SK-N-SH treated with all-trans-retinoic acid at 6 μM for 48 hours (cell line): ENCODE measurements at regions not wholly inside any gene's neighbourhood (a gene's known extent, or its start where the extent isn't known, plus 50 kb on each side); places are given as distances from the start of the nearest gene placed in this dataset.

ENCODE experiments used
- ATAC-seq: fragments of 200-7000 bp; cut with Tn5 transposase; 3 replicates; pipeline ENCODE4 v1.9.1; 2020; ENCODE audit warnings: mild to moderate bottlenecking, moderate library complexity
- ARNTL ChIP-seq: fragments of 450-650 bp; formaldehyde crosslinking; IDR thresholded peaks from 2 replicates; pipeline ENCODE4 v1.5.0; 2020; ENCODE audit warnings: low read depth, mild to moderate bottlenecking, moderate library complexity, borderline replicate concordance
- BACH2 ChIP-seq: fragments of 250-450 bp; sonication (Bioruptor Pico); IDR thresholded peaks from 2 replicates; pipeline ENCODE4 v1.9.0; 2021; ENCODE audit warnings: mild to moderate bottlenecking, borderline replicate concordance
- CREB5 ChIP-seq: fragments of 250-450 bp; sonication (Bioruptor Pico); IDR thresholded peaks from 2 replicates; pipeline ENCODE4 v1.5.1; 2020; ENCODE audit warnings: low read depth, mild to moderate bottlenecking, moderate library complexity
- CSDC2 ChIP-seq: fragments of 250-450 bp; sonication (Bioruptor Pico); IDR thresholded peaks from 2 replicates; pipeline ENCODE4 v1.5.0; 2020; ENCODE audit warnings: mild to moderate bottlenecking, moderate library complexity
- CSRNP3 ChIP-seq: fragments of 250-450 bp; sonication (Bioruptor Pico); IDR thresholded peaks from 2 replicates; pipeline ENCODE4 v1.5.1; 2021; ENCODE audit warnings: mild to moderate bottlenecking, moderate library complexity
- ESRRG ChIP-seq: fragments of 250-450 bp; sonication (Bioruptor Pico); IDR thresholded peaks from 2 replicates; pipeline ENCODE4 v1.6.1; 2021; ENCODE audit warnings: mild to moderate bottlenecking
- ISL1 ChIP-seq: fragments of 250-450 bp; sonication (Bioruptor Pico); IDR thresholded peaks from 2 replicates; pipeline ENCODE4 v2.1.2; 2022; ENCODE audit warnings: mild to moderate bottlenecking, moderate library complexity
- OSR1 ChIP-seq: fragments of 250-450 bp; sonication (Bioruptor Pico); IDR thresholded peaks from 2 replicates; pipeline ENCODE4 v1.8.0; 2022; ENCODE audit warnings: moderate library complexity, mild to moderate bottlenecking, inconsistent platforms
- PATZ1 ChIP-seq: fragments of 250-450 bp; sonication (Bioruptor Pico); IDR thresholded peaks from 2 replicates; pipeline ENCODE4 v1.8.0; 2020; ENCODE audit warnings: mild to moderate bottlenecking, moderate library complexity, borderline replicate concordance
- POU6F1 ChIP-seq: fragments of 250-450 bp; sonication (Bioruptor Pico); IDR thresholded peaks from 2 replicates; pipeline ENCODE4 v1.8.0; 2021; ENCODE audit warnings: low read depth, mild to moderate bottlenecking, moderate library complexity, borderline replicate concordance
- PPARA ChIP-seq: fragments of 250-450 bp; sonication (Bioruptor Pico); IDR thresholded peaks from 2 replicates; pipeline ENCODE4 v1.5.0; 2020; ENCODE audit warnings: mild to moderate bottlenecking, borderline replicate concordance
- SNAI2 ChIP-seq: fragments of 250-450 bp; sonication (Bioruptor Pico); IDR thresholded peaks from 2 replicates; pipeline ENCODE4 v1.5.0; 2020; ENCODE audit warnings: mild to moderate bottlenecking, moderate library complexity
- TCF4 ChIP-seq: fragments of 250-450 bp; sonication (Bioruptor Pico); IDR thresholded peaks from 2 replicates; pipeline ENCODE4 v1.8.0; 2021; ENCODE audit warnings: mild to moderate bottlenecking, moderate library complexity, borderline replicate concordance
- TOX ChIP-seq: fragments of 250-450 bp; sonication (Bioruptor Pico); IDR thresholded peaks from 2 replicates; pipeline ENCODE4 v1.8.0; 2021; ENCODE audit warnings: mild to moderate bottlenecking, moderate library complexity, borderline replicate concordance
- TSHZ2 ChIP-seq: fragments of 250-450 bp; sonication (Bioruptor Pico); IDR thresholded peaks from 2 replicates; pipeline ENCODE4 v1.5.0; 2020; ENCODE audit warnings: mild to moderate bottlenecking, moderate library complexity
- ZC3H10 ChIP-seq: fragments of 250-450 bp; sonication (Bioruptor Pico); IDR thresholded peaks from 2 replicates; pipeline ENCODE4 v1.5.1; 2021; ENCODE audit warnings: mild to moderate bottlenecking, moderate library complexity
- ZNF565 ChIP-seq: fragments of 450-650 bp; formaldehyde crosslinking; conservative IDR thresholded peaks from 2 replicates; pipeline ENCODE4 v1.5.0; 2020; ENCODE audit warnings: low read depth, mild to moderate bottlenecking, moderate library complexity
- ZNF70 ChIP-seq: fragments of 450-650 bp; formaldehyde crosslinking; IDR thresholded peaks from 2 replicates; pipeline ENCODE4 v1.5.0; 2020; ENCODE audit warnings: mild to moderate bottlenecking, moderate library complexity
- ZNF8 ChIP-seq: fragments of 450-650 bp; formaldehyde crosslinking; IDR thresholded peaks from 2 replicates; pipeline ENCODE4 v1.5.0; 2020; ENCODE audit warnings: mild to moderate bottlenecking, moderate library complexity

- no peak for TF ChIP-seq TCF4 (CRISPR knock-in tag)
- no peak for TF ChIP-seq CSRNP3
- TF ChIP-seq SNAI2: no peak
- TF ChIP-seq ARNTL: no peak
- no peak for TF ChIP-seq CREB5 (CRISPR knock-in tag)
- TF ChIP-seq BACH2 (CRISPR knock-in tag): no peak
These were observed 181.4 kb downstream of the BCAS1 start for GRCh38 chr20:53888951-53889350.

GRCh38 chr20:53888510-53888909, 181.9 kb downstream of the BCAS1 start:
- TF ChIP-seq TOX (CRISPR knock-in tag) (no peak), ESRRG (CRISPR knock-in tag) (no peak), CSDC2 (CRISPR knock-in tag) (no peak), ISL1 (CRISPR knock-in tag) (no peak), ZNF70 (CRISPR knock-in tag) (no peak), ZNF565 (no peak), ZC3H10 (CRISPR knock-in tag) (no peak), BACH2 (CRISPR knock-in tag) (no peak), CREB5 (CRISPR knock-in tag) (no peak), TSHZ2 (CRISPR knock-in tag) (no peak), SNAI2 (no peak), TCF4 (CRISPR knock-in tag) (no peak), OSR1 (CRISPR knock-in tag) (no peak), ZNF8 (no peak), POU6F1 (CRISPR knock-in tag) (no peak), PATZ1 (no peak)
- ATAC-seq: no peak

More at GRCh38 chr20:53888951-53889350, 181.4 kb downstream of the BCAS1 start:
- no peak for ATAC-seq

GRCh38 chr20:53887973-53888372, 182.4 kb downstream of the BCAS1 start:
- TF ChIP-seq TSHZ2 (CRISPR knock-in tag): no peak
- TF ChIP-seq ZC3H10 (CRISPR knock-in tag): no peak
- TF ChIP-seq OSR1 (CRISPR knock-in tag): no peak
- TF ChIP-seq POU6F1 (CRISPR knock-in tag): no peak
- TF ChIP-seq ESRRG (CRISPR knock-in tag): no peak
- TF ChIP-seq PPARA (CRISPR knock-in tag): no peak
- TF ChIP-seq ZNF8: no peak
- TF ChIP-seq CSDC2 (CRISPR knock-in tag): no peak
- ATAC-seq: no peak
